Left ventricle myocardium inferior (tissue), 1 donor: ENCODE measurements at regions not wholly inside any gene's neighbourhood (a gene's known extent, or its start where the extent isn't known, plus 50 kb on each side); places are given as distances from the start of the nearest gene placed in this dataset.
"Not testable (repeated sequence)": the region's sequence is repeated elsewhere in the genome, so short reads cannot be mapped to it uniquely, and the experiment has no call there.

ENCODE experiments used
- DNase-seq: peaks from one replicate; pipeline ENCODE4 v3.0.0-alpha.2; 2020
- H3K27ac ChIP-seq: fragments of 200-600 bp; replicated peaks from 2 replicates; pipeline ENCODE4 v1.8.0; 2021
- H3K27me3 ChIP-seq: fragments of 200-600 bp; 2 replicates; pipeline ENCODE4 v1.8.0; 2021; ENCODE audit warnings: low read depth
- H3K36me3 ChIP-seq: fragments of 200-600 bp; 2 replicates; pipeline ENCODE4 v1.8.0; 2021
- H3K4me1 ChIP-seq: fragments of 200-600 bp; 2 replicates; pipeline ENCODE4 v1.8.0; 2021
- H3K4me3 ChIP-seq: fragments of 200-600 bp; 2 replicates; pipeline ENCODE4 v1.8.0; 2021; ENCODE audit warnings: mild to moderate bottlenecking, moderate library complexity
- H3K9me3 ChIP-seq: fragments of 200-600 bp; replicated peaks from 2 replicates; pipeline ENCODE4 v1.8.0; 2021
- intact Hi-C: fragments of 100-400 bp; cut with micrococcal nuclease; formaldehyde crosslinking; loops from one replicate; pipeline ENCODE4 v1.11.0; 2022
- TF ChIP-seq, protein P1 (sequence below): fragments of 200-600 bp; IDR thresholded peaks from 2 replicates; pipeline ENCODE4 v1.8.0; 2021; ENCODE audit warnings: antibody characterized with exemption, mild to moderate bottlenecking, borderline replicate concordance
- donor health status: DM: no; HTN: yes; CAD: no; lungs with severe emphysema.

- Histone ChIP-seq H3K36me3 (no peaks in the 10 kb centered on the region), H3K4me1 (no peaks in the 10 kb centered on the region), H3K4me3 (no peak overlapping the region), H3K27me3 (no peaks in the 10 kb centered on the region), H3K9me3 (peaks cover 4% of the 10 kb centered on the region), H3K27ac (no peak overlapping the region)
- intact Hi-C loops, result no loop called here
- TF ChIP-seq, protein P1, sequence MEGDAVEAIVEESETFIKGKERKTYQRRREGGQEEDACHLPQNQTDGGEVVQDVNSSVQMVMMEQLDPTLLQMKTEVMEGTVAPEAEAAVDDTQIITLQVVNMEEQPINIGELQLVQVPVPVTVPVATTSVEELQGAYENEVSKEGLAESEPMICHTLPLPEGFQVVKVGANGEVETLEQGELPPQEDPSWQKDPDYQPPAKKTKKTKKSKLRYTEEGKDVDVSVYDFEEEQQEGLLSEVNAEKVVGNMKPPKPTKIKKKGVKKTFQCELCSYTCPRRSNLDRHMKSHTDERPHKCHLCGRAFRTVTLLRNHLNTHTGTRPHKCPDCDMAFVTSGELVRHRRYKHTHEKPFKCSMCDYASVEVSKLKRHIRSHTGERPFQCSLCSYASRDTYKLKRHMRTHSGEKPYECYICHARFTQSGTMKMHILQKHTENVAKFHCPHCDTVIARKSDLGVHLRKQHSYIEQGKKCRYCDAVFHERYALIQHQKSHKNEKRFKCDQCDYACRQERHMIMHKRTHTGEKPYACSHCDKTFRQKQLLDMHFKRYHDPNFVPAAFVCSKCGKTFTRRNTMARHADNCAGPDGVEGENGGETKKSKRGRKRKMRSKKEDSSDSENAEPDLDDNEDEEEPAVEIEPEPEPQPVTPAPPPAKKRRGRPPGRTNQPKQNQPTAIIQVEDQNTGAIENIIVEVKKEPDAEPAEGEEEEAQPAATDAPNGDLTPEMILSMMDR, result no peak
- DNase-seq, result no peak
Observed at GRCh38 chr13:22903301-22903700, 277.5 kb upstream of the SGCG start.

DNA sequence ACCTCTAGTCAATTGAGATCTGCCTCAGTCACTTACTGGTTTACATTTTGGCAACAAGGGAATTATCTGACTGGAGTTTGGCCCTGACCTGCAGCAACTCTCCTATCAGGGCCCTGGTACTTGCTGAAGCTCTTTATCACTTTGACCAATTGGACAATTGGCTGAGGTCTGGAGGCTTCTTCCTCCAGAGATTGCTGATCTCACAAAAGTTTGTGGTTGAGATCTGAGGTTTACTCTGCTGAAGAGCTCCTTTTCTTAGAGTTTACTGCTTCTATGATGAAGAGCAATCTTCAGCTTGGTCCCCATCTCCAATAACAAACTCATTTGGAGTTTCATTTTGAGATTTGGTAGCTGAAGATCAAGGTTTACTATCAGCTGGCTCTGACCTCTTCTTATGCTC, 276.9 kb upstream of the SGCG start:
- Histone ChIP-seq H3K4me3 (no peak overlapping the region), H3K4me1 (no peaks in the 10 kb centered on the region), H3K27ac (no peak overlapping the region), H3K9me3 (peaks cover 4% of the 10 kb centered on the region), H3K36me3 (no peaks in the 10 kb centered on the region), H3K27me3 (no peaks in the 10 kb centered on the region)
- TF ChIP-seq, protein P1, result no peak
- intact Hi-C loops, result no loop called here
- DNase-seq, result no peak

DNA sequence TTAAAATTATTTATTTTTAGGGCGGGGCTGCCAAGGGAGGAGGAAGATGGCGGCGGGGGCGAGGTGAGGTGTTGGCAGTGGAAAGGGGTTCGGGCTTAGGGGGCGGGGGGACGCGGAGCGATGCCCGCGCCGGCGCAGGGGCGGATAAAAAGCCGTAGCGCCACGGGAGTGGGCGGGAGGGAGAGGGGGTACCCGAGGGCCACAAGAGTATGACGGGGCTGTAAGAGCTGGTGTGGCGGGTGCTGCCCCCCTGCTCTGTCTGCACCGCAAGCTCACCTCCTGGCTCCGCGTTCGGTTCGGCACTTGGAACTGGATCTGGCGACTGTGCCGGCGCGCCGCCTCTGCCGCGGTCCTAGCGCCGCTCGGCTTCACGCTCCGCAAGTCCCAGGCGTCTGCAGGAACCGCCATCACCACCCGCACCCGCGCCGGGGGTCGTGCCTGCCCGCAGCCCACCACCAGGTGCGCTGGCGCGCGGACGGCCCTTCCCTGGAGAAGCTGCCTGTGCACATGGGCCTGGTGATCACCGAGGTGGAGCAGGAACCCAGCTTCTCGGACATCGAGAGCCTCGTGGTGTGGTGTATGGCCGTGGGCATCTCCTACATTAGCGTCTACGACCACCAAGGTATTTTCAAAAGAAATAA, 265.2 kb upstream of the SGCG start:
- peaks cover 9% of the 10 kb centered on the region for H3K9me3 ChIP-seq
- peaks cover 8% of the 10 kb centered on the region for H3K4me1 ChIP-seq
- intact Hi-C loops, result no loop called here
- H3K27ac ChIP-seq, result no peak overlapping the region
- peak; percentile 38 for DNase-seq
- peaks cover 19% of the 10 kb centered on the region for H3K27me3 ChIP-seq
- TF ChIP-seq, protein P1, result no peak
- H3K36me3 ChIP-seq, result no peaks in the 10 kb centered on the region
- H3K4me3 ChIP-seq, result peak overlapping the region; percentile 75

GRCh38 chr13:22916276-22916675, 264.5 kb upstream of the SGCG start:
- H3K4me1 ChIP-seq, DNase-seq, intact Hi-C loops, H3K36me3 ChIP-seq, H3K9me3 ChIP-seq, H3K27ac ChIP-seq: not testable (repeated sequence)
- peak overlapping the region; percentile 75 for H3K4me3 ChIP-seq
- peaks cover 19% of the 10 kb centered on the region for H3K27me3 ChIP-seq

DNA sequence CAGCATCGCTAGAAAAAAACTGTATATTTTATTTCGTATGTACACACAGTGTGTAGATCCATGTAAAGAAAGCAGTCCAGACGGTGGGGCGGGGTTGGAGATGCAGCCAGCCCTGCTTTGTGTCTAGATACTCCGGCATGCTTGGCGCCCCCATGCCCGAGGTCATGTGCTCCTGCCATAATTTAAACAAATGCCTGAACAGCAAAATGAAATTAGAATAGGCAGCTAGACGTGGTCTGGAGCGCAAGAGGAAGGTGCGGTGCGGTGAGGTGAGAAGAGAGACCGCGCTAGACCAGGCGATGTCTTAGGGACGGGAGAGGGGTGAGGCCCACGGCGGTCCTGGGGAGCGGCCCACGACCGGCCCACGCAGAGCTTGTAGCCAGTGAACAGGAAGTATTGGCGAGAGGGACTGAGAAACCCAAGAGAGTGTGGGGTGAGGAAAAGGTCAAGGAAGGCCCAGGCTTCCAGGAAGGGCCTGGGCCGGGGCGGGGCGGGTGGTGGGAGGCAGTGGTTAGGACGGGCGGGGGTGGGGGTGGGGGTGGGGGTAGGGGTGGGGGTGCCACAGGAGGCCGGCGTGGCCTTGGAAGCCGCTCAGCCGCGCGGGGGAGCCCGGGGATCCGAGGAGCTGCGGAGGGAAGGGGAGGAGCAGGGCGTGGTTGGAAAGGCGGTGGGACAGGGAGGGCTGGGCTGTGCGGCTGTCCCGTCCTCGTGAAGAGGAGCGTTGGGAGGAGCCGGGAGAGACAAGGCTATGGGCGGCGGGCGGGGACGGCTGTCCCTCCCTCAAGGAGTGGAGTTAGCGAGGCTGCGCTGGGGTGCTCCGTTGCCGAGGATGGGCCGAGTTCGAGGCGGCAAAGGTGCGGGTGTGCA, 254.7 kb upstream of the SGCG start:
- TF ChIP-seq, protein P1, result no peak
- H3K4me1 ChIP-seq, result peaks cover 4% of the 10 kb centered on the region
- peak overlapping the region; percentile 48 for H3K27ac ChIP-seq
- peak overlapping the region; percentile 63 for H3K4me3 ChIP-seq
- peak; percentile 82 for DNase-seq
- H3K36me3 ChIP-seq, result no peaks in the 10 kb centered on the region
- H3K9me3 ChIP-seq, result no peaks in the 10 kb centered on the region
- peaks cover 16% of the 10 kb centered on the region for H3K27me3 ChIP-seq
- intact Hi-C loops, result no loop called here
